ENCODE measurements at regions not wholly inside any gene's neighbourhood (a gene's known extent, or its start where the extent isn't known, plus 50 kb on each side); places are given as distances from the start of the nearest gene placed in this dataset.

DNA sequence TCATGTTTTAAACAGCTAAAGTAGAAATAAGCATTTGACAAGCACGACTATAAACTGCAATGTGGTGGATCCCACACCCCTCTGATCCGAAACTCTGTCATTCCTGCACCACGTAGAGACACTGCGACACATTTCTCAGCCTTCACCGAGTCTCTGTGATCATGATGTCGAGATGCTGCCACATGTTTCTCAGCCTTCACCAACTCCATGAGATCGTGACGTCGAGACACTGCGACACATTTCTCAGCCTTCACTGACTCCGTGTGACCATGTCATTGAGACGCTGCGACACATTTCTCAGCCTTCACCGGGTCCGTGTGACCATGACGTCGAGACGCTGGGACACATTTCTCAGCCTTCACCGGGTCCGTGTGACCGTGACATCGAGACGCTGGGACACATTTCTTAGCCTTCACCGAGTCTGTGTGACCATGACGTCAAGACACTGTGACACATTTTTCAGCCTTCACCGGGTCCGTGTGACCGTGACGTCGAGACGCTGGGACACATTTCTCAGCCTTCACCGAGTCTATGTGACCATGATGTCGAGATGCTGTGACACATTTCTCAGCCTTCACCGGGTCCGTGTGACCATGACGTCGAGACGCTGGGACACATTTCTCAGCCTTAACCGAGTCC lies 143.0 kb downstream of the TTLL2 start (continued):
- TF ChIP-seq, protein P1, sequence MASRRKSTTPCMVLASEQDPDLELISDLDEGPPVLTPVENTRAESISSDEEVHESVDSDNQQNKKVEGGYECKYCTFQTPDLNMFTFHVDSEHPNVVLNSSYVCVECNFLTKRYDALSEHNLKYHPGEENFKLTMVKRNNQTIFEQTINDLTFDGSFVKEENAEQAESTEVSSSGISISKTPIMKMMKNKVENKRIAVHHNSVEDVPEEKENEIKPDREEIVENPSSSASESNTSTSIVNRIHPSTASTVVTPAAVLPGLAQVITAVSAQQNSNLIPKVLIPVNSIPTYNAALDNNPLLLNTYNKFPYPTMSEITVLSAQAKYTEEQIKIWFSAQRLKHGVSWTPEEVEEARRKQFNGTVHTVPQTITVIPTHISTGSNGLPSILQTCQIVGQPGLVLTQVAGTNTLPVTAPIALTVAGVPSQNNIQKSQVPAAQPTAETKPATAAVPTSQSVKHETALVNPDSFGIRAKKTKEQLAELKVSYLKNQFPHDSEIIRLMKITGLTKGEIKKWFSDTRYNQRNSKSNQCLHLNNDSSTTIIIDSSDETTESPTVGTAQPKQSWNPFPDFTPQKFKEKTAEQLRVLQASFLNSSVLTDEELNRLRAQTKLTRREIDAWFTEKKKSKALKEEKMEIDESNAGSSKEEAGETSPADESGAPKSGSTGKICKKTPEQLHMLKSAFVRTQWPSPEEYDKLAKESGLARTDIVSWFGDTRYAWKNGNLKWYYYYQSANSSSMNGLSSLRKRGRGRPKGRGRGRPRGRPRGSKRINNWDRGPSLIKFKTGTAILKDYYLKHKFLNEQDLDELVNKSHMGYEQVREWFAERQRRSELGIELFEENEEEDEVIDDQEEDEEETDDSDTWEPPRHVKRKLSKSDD (conservative IDR thresholded peaks at IDR 0.05; ENCODE audit: low read length): no peak
- no peak for TF ChIP-seq ARID2 (IDR thresholded peaks at IDR 0.05)
- TF ChIP-seq ZNF121 (CRISPR knock-in tag; conservative IDR thresholded peaks at IDR 0.05): no peak
- no peak for TF ChIP-seq ZNF3 (CRISPR knock-in tag; IDR thresholded peaks at IDR 0.05)
- TF ChIP-seq, protein P2, sequence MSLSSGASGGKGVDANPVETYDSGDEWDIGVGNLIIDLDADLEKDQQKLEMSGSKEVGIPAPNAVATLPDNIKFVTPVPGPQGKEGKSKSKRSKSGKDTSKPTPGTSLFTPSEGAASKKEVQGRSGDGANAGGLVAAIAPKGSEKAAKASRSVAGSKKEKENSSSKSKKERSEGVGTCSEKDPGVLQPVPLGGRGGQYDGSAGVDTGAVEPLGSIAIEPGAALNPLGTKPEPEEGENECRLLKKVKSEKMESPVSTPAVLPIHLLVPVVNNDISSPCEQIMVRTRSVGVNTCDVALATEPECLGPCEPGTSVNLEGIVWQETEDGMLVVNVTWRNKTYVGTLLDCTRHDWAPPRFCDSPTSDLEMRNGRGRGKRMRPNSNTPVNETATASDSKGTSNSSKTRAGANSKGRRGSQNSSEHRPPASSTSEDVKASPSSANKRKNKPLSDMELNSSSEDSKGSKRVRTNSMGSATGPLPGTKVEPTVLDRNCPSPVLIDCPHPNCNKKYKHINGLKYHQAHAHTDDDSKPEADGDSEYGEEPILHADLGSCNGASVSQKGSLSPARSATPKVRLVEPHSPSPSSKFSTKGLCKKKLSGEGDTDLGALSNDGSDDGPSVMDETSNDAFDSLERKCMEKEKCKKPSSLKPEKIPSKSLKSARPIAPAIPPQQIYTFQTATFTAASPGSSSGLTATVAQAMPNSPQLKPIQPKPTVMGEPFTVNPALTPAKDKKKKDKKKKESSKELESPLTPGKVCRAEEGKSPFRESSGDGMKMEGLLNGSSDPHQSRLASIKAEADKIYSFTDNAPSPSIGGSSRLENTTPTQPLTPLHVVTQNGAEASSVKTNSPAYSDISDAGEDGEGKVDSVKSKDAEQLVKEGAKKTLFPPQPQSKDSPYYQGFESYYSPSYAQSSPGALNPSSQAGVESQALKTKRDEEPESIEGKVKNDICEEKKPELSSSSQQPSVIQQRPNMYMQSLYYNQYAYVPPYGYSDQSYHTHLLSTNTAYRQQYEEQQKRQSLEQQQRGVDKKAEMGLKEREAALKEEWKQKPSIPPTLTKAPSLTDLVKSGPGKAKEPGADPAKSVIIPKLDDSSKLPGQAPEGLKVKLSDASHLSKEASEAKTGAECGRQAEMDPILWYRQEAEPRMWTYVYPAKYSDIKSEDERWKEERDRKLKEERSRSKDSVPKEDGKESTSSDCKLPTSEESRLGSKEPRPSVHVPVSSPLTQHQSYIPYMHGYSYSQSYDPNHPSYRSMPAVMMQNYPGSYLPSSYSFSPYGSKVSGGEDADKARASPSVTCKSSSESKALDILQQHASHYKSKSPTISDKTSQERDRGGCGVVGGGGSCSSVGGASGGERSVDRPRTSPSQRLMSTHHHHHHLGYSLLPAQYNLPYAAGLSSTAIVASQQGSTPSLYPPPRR (CRISPR knock-in tag; IDR thresholded peaks at IDR 0.05; ENCODE audit: borderline replicate concordance): no peak
- TF ChIP-seq, protein P3, sequence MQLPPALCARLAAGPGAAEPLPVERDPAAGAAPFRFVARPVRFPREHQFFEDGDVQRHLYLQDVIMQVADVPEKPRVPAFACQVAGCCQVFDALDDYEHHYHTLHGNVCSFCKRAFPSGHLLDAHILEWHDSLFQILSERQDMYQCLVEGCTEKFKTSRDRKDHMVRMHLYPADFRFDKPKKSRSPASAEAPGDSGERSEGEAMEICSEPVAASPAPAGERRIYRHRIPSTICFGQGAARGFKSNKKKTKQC (CRISPR knock-in tag; IDR thresholded peaks at IDR 0.05): peak; percentile 75
- TF ChIP-seq KLF6 (CRISPR knock-in tag; IDR thresholded peaks at IDR 0.05; ENCODE audit: borderline replicate concordance): no peak
- TF ChIP-seq CBX1 (IDR thresholded peaks at IDR 0.05; ENCODE audit: low read depth): no peak
- TF ChIP-seq CBX3 (IDR thresholded peaks at IDR 0.05; ENCODE audit: borderline replicate concordance in 1 of 2, low read length in 2 of 2): peak in 1 of 2 experiments; percentile 62; a peak in 1 of 3 replicates
- TF ChIP-seq, protein P4, sequence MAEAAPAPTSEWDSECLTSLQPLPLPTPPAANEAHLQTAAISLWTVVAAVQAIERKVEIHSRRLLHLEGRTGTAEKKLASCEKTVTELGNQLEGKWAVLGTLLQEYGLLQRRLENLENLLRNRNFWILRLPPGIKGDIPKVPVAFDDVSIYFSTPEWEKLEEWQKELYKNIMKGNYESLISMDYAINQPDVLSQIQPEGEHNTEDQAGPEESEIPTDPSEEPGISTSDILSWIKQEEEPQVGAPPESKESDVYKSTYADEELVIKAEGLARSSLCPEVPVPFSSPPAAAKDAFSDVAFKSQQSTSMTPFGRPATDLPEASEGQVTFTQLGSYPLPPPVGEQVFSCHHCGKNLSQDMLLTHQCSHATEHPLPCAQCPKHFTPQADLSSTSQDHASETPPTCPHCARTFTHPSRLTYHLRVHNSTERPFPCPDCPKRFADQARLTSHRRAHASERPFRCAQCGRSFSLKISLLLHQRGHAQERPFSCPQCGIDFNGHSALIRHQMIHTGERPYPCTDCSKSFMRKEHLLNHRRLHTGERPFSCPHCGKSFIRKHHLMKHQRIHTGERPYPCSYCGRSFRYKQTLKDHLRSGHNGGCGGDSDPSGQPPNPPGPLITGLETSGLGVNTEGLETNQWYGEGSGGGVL (CRISPR knock-in tag; IDR thresholded peaks at IDR 0.05): no peak
- TF ChIP-seq SAFB2 (IDR thresholded peaks at IDR 0.05; ENCODE audit: borderline replicate concordance, low read depth, low read length, severe bottlenecking): no peak
- TF ChIP-seq FUS (optimal IDR thresholded peaks at IDR 0.05; ENCODE audit: low read depth, low read length): no peak
- TF ChIP-seq DMBX1 (CRISPR knock-in tag; IDR thresholded peaks at IDR 0.05; ENCODE audit: borderline replicate concordance): no peak; the same call in 1 of the 2 replicates
- no peak for TF ChIP-seq RBM25 (IDR thresholded peaks at IDR 0.05; ENCODE audit: low read depth, low read length, severe bottlenecking)
- TF ChIP-seq BCOR (IDR thresholded peaks at IDR 0.05): no peak
- no peak for TF ChIP-seq HOXB6 (CRISPR knock-in tag; IDR thresholded peaks at IDR 0.05; ENCODE audit: borderline replicate concordance)
- TF ChIP-seq LCOR (CRISPR knock-in tag; IDR thresholded peaks at IDR 0.05): 0 out of 2 replicates have a peak, but pooled peaks have one; percentile 37
